ENCODE measurements at regions not wholly inside any gene's neighbourhood (a gene's known extent, or its start where the extent isn't known, plus 50 kb on each side); places are given as distances from the start of the nearest gene placed in this dataset.

DNA sequence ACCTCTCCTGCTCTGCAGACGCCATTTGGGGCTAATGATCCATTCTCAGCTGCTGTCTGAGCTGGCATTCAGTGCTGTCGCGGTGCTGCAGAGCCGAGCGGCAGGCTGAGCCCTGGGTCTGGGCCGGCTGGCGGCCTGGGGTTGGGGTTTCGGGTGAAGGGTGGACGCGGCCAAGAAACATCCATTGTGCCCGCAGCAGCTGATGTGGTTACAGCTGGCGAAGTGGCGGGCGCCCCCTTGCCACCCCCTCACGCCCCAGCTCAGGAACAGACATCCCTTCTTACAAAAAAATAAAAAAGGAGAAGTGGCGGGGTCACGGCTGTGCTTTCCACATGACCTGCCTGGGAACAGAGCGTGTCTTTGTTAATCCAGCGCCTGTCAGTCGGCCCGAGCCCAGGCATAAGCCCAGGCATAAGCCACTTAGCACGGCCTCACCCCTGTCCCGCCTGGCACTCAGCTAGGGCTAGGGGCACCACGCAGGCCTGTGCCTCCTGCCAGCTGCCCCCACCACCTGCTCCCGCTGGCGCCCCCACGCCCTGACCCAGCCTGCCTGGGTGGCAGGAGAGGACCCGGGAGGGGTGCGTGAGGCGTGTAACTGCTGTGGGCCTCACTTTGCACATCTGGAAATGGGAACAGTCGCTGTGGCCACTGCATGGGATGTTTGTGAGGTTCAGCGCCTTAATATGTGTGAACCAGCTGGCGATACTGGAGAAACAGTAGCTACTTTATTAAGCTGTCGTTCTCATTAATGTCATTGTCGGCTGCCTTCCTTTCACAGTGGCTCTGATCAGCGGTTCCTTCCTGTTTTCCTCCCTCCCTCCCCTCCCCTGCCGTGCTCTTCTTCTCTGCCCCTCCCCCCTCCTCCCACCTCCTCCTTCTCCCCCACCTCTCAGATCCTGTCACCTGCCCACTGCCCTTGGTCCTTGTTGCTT lies 197.7 kb upstream of the CIBAR2 start:
- DNase-seq (ENCODE audit: low read depth in 3 of 3) = no peak

DNA sequence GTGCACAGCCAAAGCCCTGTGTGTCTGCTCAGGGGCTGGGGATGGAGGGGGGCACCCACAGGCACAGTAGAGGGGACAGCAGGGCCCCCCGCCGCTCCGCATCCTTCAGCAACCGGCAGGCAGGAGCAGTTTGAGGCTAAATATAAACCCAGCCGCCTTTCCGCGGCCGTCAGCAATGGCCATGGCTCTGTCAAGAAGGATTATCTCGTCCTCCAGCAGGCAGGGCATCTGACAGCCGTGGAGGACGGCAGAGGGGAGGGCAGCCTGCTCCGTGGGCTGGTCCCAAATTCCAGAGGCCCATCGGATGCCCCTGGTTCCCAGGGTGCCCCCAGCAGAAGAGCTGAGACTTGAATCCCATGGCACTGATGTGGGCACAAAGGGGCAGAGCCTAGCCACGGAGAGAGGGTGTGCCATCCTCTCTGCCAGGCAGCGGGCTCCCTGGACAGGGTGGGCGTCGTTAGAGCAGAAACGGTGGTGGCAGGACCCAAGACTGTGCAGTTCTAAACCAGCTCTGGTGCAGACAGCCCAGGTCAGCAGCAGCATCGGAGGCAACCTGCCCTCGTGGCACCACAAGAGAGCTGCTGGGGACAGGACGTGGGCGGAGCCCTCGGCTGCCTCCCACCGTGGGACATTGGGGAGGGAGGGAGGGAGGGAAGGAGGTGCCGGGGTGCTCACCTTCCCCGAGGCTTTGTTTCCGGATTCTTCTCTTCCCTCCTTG lies 198.8 kb upstream of the CIBAR2 start:
- DNase-seq (ENCODE audit: low read depth in 3 of 3) = no peak

DNA sequence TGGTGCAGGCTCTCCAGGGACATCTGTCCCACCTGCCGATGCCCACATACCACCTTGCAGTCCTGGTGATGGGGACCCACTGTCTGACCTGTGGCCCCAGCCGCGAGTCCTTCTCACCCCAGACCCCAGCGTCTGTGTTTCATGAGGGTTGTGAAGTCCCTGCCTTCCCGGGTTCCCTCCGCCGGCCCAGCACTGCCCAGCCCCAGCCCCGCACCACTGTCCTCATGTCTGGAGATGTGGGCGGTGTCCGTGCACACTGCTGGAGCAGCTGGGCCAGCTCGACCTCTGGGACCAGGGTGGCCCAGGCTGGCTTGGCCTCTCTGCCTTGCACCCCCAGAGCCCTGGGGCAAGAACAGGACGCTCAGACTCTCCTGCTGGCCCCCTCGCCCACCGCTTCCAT lies 199.5 kb upstream of the CIBAR2 start:
- no peak for DNase-seq (ENCODE audit: low read depth in 3 of 3)

DNA sequence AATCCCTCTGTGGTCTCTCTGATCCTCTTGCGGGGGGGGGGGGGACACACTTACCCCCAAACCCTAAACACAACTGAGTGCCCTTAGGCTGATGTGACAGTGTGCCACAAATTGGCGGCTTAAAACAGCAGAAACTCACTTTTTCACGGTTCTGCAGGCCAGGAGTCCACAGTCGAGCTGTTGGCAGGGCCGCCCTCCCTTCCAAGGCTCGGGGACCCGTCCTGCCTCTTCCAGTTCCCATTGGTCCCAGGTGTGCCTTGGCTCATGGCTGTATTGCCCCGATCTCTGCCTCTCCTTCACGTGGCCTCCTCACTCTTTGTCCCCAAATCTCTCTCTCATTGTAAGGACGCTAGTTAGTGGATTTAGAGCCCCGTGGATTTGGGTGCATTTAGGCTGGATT lies 199.9 kb upstream of the CIBAR2 start:
- DNase-seq (ENCODE audit: low read depth in 3 of 3) = no peak

DNA sequence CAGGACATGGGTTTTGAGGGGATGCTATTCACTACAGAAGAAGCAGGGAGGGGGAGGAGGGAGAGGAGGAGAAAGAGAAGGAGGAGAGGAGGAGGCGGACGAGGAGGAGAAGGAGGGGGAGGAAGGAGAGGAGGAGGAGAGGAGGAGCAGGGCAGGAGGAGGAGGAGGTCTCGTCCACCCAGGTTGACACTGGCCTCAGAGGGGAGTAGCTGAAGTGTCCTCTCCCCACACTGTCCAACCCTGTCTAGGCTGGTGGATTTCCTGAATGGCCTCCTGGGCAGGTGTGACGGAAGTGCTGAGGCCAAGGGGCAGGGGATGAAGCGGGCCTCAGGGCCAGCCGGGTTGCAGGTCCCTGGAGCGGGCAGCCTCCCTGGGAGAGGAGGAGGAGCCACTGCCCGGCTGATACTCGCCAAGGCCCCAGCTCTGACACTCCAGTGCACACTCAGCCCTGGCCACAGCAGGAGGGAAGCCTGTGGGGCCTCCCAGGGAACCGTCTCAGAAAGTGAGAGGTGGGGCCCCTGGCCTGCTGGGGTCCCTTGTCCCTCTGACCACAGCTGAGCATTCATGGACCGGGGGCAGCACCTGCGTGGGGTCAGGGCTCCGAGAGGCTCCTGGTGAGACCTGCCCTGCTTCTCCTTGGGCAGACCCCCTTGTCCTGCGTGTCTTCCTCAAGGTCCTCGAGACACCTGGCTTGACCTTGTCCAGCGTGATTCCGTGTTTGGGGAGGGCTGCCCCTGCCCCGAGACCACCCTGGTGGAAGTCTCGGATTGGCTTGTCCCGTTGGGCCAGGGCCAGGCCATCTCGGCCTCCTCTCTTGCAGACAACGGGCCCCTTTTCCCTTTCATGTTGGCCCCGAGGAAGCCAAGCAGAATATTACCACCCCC lies 200.6 kb upstream of the CIBAR2 start:
- DNase-seq (ENCODE audit: low read depth in 3 of 3) = no peak

DNA sequence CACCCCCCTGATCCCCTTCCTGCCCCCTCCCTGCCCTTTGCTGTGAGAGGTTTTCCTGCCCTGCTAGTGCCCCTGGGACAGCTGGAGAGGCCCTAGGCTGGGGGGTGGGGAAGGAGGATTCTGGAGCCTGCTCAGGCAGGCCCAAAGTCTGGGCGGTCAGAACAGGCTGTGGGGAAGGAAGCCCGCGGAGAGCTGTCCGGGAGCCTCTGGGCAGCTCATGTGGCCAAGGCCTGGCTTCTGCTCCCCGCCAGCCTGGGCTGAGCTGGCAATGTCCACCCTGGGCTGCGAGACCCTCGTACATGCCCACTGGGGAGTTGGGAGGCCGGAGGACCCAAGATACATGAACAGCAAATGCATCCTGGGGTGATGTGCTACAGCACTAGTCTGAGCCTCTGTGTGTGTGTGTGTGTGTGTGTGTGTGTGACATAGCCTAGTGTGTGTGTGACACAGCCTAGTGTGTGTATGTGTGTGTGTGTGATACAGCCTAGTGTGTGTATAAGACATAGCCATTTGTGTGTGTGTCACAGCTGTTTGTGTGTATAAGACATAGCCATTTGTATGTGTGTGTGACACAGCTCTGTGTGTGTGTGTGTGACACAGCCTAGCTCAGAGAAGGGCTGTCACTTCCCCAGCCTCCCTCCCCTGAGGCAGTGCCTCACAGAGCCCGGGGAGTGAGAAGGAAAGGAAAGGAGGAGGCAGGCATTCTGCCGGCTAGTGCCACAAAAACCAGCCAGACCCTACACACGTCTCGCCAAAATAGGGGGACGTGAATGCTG lies 201.4 kb upstream of the CIBAR2 start:
- DNase-seq (ENCODE audit: low read depth in 3 of 3) = no peak

DNA sequence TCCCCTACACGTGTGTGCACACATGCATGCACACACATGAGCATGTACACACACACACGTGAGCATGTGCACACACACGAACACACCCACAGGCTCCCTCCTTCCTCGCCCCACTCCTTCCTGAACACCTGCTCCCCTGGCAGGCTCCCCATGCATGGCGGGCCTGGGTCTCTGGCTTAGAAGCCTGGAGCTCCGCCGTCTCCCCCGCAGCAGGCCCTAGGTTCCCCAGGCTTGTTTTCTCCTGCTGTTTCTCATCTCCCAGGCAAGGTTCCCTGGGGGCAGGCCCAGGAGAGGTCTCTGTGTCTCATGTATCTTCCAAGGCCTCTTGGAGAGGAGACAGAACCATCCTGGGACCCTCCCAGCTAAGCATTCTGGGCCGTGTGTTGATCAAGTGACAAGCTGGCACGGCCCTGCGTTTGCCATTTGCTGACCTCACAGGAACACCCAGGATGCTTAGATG lies 202.3 kb upstream of the CIBAR2 start:
- DNase-seq (ENCODE audit: low read depth in 3 of 3) = no peak

DNA sequence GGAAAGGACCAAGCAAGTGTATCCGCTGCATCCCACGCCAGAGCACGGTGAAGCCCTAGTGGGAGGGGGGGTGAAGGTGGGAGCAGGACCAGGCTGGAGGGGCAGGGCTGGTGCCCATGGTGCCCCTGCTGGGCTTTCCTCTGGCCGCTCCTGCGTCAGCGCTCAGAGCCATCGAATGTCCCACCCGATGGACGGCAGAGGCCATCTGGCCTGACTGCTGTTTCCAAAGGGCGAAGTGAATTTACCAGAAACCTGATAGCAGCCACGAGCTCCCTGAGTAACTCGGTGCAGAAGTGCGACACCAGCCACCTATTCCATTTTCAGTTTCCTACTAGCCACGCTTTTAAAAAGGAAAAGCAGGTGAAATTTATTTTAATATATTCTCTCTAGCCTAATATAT lies 203.6 kb upstream of the CIBAR2 start:
- no peak for DNase-seq (ENCODE audit: low read depth in 3 of 3)

DNA sequence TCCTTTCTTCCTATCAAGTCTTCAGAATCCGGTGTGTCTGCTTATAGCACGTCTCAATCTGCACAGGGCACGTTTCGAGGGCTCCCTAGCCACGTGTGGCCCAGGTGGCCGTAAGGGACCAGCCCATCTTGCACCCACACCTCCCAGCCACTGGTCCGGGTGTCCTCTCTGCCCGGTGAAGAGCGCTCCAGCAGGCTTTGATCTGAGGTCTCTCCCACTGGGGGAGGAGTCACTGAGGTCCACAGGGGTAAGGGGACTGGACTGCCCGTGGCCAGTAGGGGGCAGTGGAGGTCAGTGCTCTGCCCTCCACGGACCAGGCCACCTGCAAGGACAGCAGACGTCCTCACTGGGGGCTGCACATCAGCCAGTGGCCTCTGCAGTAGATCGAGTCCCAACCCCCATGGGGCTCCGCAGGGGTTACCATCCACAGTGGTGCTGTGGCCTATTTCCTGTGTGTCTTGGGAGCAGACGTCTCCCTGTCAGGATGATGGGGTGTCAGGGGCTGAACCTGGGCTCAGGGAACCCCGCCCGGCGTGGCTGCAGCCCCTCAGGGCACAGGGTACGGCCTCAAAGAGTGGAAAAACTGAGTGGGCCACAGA lies 204.1 kb upstream of the CIBAR2 start:
- DNase-seq (ENCODE audit: low read depth in 3 of 3) = no peak

DNA sequence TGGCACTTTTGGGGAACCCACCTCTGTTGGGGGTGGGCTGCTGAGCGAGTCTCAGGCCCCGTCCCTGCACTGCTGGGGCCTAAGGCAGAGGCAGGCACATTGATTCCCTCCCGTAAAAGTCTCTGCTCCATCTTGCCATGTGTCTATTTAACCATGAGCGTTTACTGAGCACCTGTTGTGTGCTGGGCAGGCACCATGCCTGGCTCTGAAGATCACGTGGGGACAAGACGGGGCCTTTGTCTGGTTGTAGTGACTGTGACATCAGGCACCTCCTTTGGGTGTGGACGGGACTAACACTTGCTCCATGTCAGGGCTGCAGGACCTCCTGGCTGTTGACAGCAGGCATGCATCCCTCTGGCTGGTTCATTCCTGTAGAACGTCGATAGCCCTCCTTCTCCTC lies 204.7 kb upstream of the CIBAR2 start:
- no peak for DNase-seq (ENCODE audit: low read depth in 3 of 3)

DNA sequence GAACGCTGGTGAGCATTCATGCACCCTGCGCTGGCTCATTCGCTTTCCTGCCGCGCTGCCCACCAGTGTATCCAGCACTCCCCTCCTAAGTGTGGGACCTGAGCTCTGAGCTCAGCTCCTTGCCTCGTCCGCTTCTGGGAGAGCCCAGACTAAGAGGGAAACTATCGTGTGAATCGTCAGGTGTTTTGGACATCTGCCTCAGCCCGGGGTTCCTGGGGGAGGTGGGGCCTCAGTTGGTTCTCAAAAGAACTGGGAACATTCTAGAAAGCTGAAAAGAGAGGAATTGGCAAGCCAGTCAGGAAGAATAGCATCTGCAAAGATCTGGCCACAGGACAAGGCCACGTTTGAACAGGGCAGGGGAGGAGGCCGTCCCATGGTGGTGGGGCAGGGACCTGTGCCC lies 205.4 kb upstream of the CIBAR2 start:
- DNase-seq (ENCODE audit: low read depth in 3 of 3) = no peak

DNA sequence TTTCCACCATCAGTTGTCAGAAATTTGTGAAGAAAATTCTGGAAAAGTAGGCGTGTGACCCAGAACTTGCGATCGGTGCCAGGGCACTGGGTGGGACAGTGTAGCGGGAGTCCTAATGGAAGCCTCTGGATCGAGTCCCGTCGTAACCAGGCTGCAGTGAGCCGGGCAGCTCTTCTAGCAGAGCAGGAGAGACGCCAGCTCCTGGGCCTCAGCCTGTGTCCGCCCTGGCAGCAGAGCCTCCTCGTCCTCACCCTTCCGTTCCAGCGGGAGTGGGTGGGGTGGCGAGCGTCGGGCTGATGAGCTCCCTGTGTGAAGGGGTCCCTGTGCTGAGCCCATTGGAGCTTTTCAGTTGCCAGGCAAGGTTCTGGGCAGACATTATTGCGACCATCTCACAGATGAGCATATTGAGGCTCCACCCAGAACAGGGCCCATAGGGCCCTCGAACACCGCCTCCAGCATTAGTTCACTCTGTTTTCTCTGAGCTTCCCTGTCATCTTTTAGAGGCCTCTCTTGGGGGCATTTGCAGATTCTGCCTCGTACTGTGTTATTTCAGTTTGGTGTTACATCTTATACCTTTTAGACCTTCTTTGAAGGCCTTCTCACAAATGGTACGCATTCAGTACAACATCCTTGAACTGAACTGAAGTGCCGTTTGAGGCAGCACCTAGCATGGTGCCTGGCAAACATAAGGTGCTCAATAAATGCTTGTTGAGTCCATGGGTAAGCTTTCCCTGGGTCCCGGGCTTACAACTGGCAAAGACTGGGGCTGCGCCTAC lies 207.1 kb upstream of the CIBAR2 start:
- DNase-seq (ENCODE audit: low read depth in 3 of 3) = no peak

DNA sequence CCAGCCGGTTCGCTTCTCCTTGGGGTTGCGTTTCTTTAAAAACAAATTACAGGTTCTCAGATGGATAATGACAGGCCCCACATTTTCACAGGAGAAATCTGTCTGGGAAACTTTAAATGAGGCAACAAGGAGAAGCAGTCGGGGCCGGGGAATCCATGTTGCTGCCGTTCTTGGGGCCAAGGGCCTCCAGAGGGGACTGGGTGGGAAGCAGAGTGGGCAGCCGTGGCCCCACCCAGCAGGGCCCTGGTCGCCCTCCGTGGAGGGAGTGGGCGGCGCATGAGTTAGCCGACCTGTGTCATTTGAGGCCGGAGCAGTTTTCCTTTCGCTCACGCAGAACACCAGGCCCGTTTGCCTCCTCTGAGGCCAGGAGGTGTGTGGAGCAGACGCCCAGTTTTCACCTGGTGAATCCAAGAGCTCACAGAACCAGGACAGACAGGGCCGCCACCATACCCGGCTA lies 207.7 kb upstream of the CIBAR2 start:
- DNase-seq (ENCODE audit: low read depth in 3 of 3) = no peak

DNA sequence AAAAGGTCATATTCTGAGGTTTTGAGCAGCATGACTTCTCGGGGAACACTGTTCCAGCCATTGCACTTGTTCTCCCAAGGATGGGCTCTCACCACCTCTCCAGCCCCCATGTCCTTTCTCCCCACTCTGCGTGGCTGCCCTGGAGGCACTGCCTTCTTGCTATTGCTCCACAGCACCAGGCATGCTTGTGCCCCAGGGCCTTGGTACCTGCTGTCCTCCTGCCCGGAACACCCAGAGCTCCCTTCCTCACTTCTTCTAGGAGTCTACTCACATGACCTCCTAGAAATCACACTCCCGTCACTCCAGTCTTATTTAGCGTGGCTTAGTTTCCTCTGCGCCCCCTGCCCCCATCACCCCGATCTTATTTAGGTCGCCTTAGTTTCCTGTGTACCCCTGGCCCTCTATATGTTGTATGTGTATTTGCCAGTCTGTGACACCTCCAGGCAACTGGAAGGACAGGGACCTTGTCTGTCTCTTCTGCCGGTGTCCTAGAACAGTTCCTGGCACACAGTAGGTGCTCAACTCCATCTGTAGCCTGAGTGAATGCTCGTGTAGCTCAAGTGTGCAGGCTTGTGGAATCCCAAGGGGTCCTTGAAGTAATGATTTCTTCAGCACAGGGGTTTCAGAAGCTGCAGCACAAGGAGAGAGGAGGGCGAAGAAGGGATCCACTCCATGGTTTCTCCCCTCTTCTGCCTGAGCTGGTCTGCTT lies 208.6 kb upstream of the CIBAR2 start:
- DNase-seq (ENCODE audit: low read depth in 3 of 3) = no peak

DNA sequence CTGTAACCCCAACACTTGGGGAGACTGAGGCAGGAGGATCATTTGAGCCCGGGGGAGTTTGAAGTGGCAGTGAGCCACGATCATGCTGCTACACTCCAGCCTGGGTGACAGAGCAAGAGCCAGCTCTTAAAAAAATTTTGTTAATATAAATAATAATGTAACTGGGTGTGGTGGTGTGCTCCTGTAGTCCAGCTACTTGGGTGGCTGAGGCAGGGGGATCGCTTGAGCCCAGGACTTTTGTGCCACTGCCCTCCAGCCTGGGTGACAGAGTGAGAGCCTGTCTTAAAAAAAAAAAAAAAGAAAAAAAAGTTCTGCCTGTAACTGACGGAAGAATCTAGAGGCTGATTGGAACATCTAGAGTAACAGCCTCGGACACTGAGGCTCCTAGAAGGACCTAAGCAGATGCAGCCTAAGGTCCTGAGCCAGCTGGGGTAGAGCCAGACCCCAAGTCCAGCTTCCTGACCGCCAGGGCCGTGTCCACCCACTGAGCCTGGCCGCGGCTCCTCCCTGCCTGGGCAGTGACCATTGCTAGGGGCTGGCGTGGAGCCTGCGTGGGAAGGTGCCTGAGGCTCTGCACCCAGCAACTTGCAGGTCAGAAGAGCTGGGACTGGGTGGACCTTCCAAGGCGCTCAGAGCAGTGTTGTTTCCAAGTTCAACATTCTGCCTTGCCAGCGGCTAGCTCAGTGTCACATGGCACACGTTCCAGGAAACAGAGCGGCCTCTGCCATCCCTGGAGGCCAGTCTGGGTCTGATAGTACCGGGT lies 209.4 kb upstream of the CIBAR2 start:
- no peak for DNase-seq (ENCODE audit: low read depth in 3 of 3)

DNA sequence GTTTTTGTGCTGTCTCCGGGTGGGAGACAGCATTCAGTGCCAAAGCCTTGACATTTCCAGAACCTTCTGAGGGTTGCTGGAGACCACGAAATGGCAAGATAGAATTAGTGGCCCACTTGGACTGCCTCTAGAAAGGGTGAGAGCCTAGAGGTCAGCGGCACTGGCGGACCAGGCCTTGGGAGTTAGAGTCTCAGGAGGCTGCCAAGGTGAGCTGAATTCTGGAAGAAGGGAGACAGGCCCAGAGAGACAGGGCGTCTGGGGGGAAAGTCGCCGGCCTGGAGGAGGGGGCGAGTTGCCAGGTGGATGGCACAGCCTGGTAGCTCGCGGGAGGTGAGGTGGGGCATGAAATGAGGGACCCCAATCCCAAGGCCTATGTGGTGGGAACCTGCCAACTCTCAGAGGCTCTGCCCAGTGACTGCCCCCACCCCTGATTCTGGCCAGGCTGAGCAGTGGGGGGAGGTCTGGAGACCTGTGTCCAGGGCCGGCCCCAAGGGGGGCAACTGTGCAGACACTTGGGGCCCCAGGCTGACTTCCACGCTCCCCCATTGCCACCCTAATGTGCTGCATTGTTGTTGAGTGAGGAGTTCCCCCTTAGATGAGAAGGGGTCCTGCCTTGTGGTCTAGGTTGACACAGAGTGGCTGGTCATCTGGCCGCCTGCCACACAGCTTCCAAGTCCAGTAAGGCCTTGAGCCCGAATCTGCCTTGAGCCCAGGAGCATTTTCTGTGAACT lies 211.1 kb upstream of the CIBAR2 start:
- DNase-seq (ENCODE audit: low read depth in 3 of 3) = no peak

DNA sequence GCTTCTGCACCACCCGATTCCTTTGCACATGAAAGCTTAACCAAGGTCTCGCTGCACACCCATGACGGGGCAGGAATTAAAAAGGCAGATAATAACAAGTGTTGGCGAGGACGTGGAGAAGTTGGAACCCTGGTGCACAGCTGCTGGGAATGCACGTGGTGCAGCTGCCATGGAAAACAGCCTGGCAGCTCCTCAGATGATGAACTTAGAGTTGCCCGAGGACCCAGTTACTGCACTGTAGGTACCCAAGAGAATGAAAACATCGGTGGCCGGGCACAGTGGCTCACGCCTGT lies 211.6 kb upstream of the CIBAR2 start:
- no peak for DNase-seq (ENCODE audit: low read depth in 3 of 3)

DNA sequence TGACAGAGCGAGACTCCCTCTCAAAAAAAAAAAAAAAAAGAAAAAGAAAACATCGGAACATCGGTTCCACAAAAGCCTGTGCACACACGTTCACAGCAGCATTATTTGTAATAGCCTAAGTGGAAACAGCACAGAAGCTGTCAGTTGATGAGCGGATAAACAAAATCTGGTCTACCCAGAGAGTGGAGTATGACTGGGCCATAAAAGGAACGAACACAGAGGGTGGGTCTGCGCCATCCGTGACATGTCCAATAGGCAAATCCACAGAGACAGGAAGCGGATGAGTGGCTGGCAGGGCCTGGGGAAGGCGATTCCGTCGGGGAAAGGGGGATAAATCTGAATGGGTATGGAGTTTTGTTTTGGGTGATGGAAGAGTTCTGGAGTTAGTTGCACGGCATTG lies 212.2 kb upstream of the CIBAR2 start:
- no peak for DNase-seq (ENCODE audit: low read depth in 3 of 3)

All from stimulated activated CD4-positive, alpha-beta T cell treated with anti-CD3 and anti-CD28 coated beads, TNF-alpha, amount 100 ng/mL, for 4 hours (primary cell).